ENCODE measurements at regions not wholly inside any gene's neighbourhood (a gene's known extent, or its start where the extent isn't known, plus 50 kb on each side); places are given as distances from the start of the nearest gene placed in this dataset.

- TF ChIP-seq YY1 (IDR thresholded peaks at IDR 0.05; ENCODE audit: borderline replicate concordance in 1 of 3, control insufficient read depth in 1 of 3, extremely low read depth in 1 of 3, insufficient read depth in 3 of 3, insufficient read length in 1 of 3, insufficient replicate concordance in 2 of 3, low read depth in 1 of 3, low read length in 2 of 3) (no peak), ZNF165 (CRISPR knock-in tag; IDR thresholded peaks at IDR 0.05; ENCODE audit: borderline replicate concordance) (no peak), ZKSCAN1 (IDR thresholded peaks at IDR 0.05; ENCODE audit: low read depth, low read length) (no peak), POLR2A (conservative IDR thresholded peaks at IDR 0.05) (no peak), NRF1 (conservative IDR thresholded peaks at IDR 0.05 in 1 of 2, IDR thresholded peaks at IDR 0.05 in 1 of 2) (no peak), HMGN3 (IDR thresholded peaks at IDR 0.05; ENCODE audit: borderline replicate concordance, extremely low read depth, insufficient read length, low read depth, low read length) (no peak), TAF1 (IDR thresholded peaks at IDR 0.05; ENCODE audit: control insufficient read depth, extremely low read depth, insufficient read depth, low read length, severe bottlenecking) (no peak), CHD2 (IDR thresholded peaks at IDR 0.05; ENCODE audit: low read depth, low read length) (no peak), PHF8 (IDR thresholded peaks at IDR 0.05; ENCODE audit: borderline replicate concordance, low read length) (no peak), NFIC (IDR thresholded peaks at IDR 0.05) (no peak), CTCF (IDR thresholded peaks at IDR 0.05 in 2 of 3, conservative IDR thresholded peaks at IDR 0.05 in 1 of 3; ENCODE audit: insufficient read depth in 2 of 3, low read depth in 1 of 3, low read length in 3 of 3) (no peak)
Measured at GRCh38 chr9:13673348-13673747, 393.9 kb upstream of the MPDZ start.

Measured in K562 (cell line).